B cell (primary cell): ENCODE measurements at regions not wholly inside any gene's neighbourhood (a gene's known extent, or its start where the extent isn't known, plus 50 kb on each side); places are given as distances from the start of the nearest gene placed in this dataset.

Source experiments
- ATAC-seq: fragments of 200-7000 bp; cut with Tn5 transposase; one replicate; pipeline ENCODE4 v1.10.0; 2021; ENCODE audit warnings: low read depth, mild to moderate bottlenecking, moderate number of reproducible peaks, moderate library complexity
- CTCF ChIA-PET: fragments of 350-600 bp; sonication (Branson Sonifier 250); formaldehyde crosslinking; loops from one replicate; lab custom pipeline; 2021; ENCODE audit warnings: antibody characterized with exemption, inconsistent platforms; lab: Charles Lee
- POLR2A ChIA-PET: fragments of 350-600 bp; sonication (Branson Sonifier 250); formaldehyde crosslinking; loops from one replicate; lab custom pipeline; 2021; ENCODE audit warnings: antibody characterized with exemption; lab: Charles Lee
- DNase-seq: peaks from one replicate; pipeline ENCODE4 v3.0.0; 2013
- H2AFZ ChIP-seq: 2 replicates; pipeline ENCODE4 v1.6.1; 2012; ENCODE audit warnings: mild to moderate bottlenecking, low read depth, low read length; ENCODE audit not compliant: insufficient read depth, poor library complexity, severe bottlenecking
- H3K27ac ChIP-seq, 2 donors: 1 replicate in 1 of 2; 2 replicates in 1 of 2; pipeline ENCODE4 v1.5.1; 2012 to 2013; ENCODE audit warnings: low read length in 2 of 2, mild to moderate bottlenecking in 2 of 2, moderate library complexity in 1 of 2
- H3K27me3 ChIP-seq, 4 experiments: fragments of 200-600 bp in 1 of 4; sonication (generic) in 1 of 4; replicated peaks in 1 of 4; 1 replicate in 2 of 4; 2 replicates in 2 of 4; pipeline versions ENCODE4 v1.6.1 to v1.7.0; 2013 to 2016; ENCODE audit warnings: low read length in 3 of 4, mild to moderate bottlenecking in 2 of 4, mixed read lengths in 1 of 4, moderate library complexity in 1 of 4; ENCODE audit not compliant: insufficient read depth in 4 of 4, control insufficient read depth in 3 of 4; ENCODE audit errors: control extremely low read depth in 1 of 4
- H3K36me3 ChIP-seq, 2 experiments: replicated peaks in 1 of 2; 1 replicate in 1 of 2; 2 replicates in 1 of 2; pipeline versions ENCODE4 v1.6.1 to v1.7.1; 2013; ENCODE audit warnings: low read length in 1 of 2; ENCODE audit not compliant: insufficient read depth in 2 of 2, control insufficient read depth in 1 of 2; ENCODE audit errors: control extremely low read depth in 1 of 2, extremely low read depth in 1 of 2
- H3K4me1 ChIP-seq, 2 donors: fragments of 200-600 bp in 1 of 2; sonication (generic) in 1 of 2; 1 replicate in 1 of 2; 2 replicates in 1 of 2; pipeline versions ENCODE4 v1.5.1 to v1.6.1; 2013 to 2017; ENCODE audit warnings: low read length in 2 of 2; ENCODE audit not compliant: control insufficient read depth in 2 of 2, insufficient read depth in 2 of 2
- H3K4me2 ChIP-seq: replicated peaks from 2 replicates; pipeline ENCODE3; 2012; ENCODE audit warnings: mild to moderate bottlenecking, low read depth, low read length; ENCODE audit not compliant: poor library complexity, severe bottlenecking
- H3K4me3 ChIP-seq, 5 experiments: fragments of 200-600 bp in 1 of 5; sonication (generic) in 1 of 5; 1 replicate in 3 of 5; 2 replicates in 2 of 5; pipeline versions ENCODE4 v1.5.1 to v1.7.0; 2011 to 2016; ENCODE audit warnings: low read length in 4 of 5, mild to moderate bottlenecking in 4 of 5, low read depth in 2 of 5, control low read depth in 1 of 5, moderate library complexity in 1 of 5; ENCODE audit not compliant: insufficient read depth in 1 of 5; ENCODE audit errors: control extremely low read depth in 1 of 5, extremely low read depth in 1 of 5
- H3K79me2 ChIP-seq: fragments of 200-600 bp; sonication (generic); one replicate; pipeline ENCODE4 v1.6.0; 2016; ENCODE audit warnings: low read length; ENCODE audit not compliant: control insufficient read depth, insufficient read depth
- H3K9ac ChIP-seq: fragments of 200-600 bp; sonication (generic); 2 replicates; pipeline ENCODE4 v1.6.1; 2017; ENCODE audit warnings: mild to moderate bottlenecking, low read length, moderate library complexity
- H3K9me3 ChIP-seq, 3 donors: one replicate each; pipeline versions ENCODE4 v1.6.1 to v1.7.1; 2013; ENCODE audit warnings: low read length in 2 of 3; ENCODE audit not compliant: control insufficient read depth in 2 of 3, insufficient read depth in 1 of 3; ENCODE audit errors: control extremely low read depth in 1 of 3
- H4K20me1 ChIP-seq: 2 replicates; pipeline ENCODE4 v1.6.0; 2012; ENCODE audit warnings: mild to moderate bottlenecking, low read length; ENCODE audit not compliant: insufficient read depth, control insufficient read depth, poor library complexity, severe bottlenecking
- H3K27ac Mint-ChIP-seq: one replicate; pipeline ENCODE4 v1.8.0; 2021; ENCODE audit warnings: mixed read lengths
- H3K27me3 Mint-ChIP-seq: one replicate; pipeline ENCODE4 v1.8.0; 2021; ENCODE audit warnings: mixed read lengths
- H3K4me1 Mint-ChIP-seq: one replicate; pipeline ENCODE4 v1.8.0; 2021; ENCODE audit warnings: mixed read lengths
- H3K4me3 Mint-ChIP-seq: one replicate; pipeline ENCODE4 v1.8.0; 2021; ENCODE audit warnings: mixed read lengths
- H3K9me3 Mint-ChIP-seq: one replicate; pipeline ENCODE4 v1.8.0; 2022; ENCODE audit warnings: mixed read lengths; ENCODE audit not compliant: insufficient read depth
- CTCF ChIP-seq: fragments of 200-600 bp; IDR thresholded peaks from one replicate; pipeline ENCODE4 v1.8.0; 2022; ENCODE audit warnings: antibody characterized with exemption, mild to moderate bottlenecking
- EZH2 ChIP-seq: IDR thresholded peaks from 2 replicates; pipeline ENCODE4 v1.6.1; 2012; ENCODE audit warnings: borderline replicate concordance, low read depth, mild to moderate bottlenecking, moderate library complexity, low read length; ENCODE audit not compliant: insufficient read depth, poor library complexity, severe bottlenecking
- WGBS: methylation state at CpG from one replicate; pipeline ENCODE4 v1.1.5; 2013; ENCODE audit warnings: missing lambda C conversion rate; ENCODE audit not compliant: insufficient coverage; 5-methylcytosine and 5-hydroxymethylcytosine counted together
- intact Hi-C: fragments of 100-400 bp; cut with micrococcal nuclease; formaldehyde crosslinking; loops from one replicate; pipeline ENCODE4 v1.10.0; 2022

- H3K9me3 ChIP-seq: no peaks in the 10 kb centered on the region
- no peak for TF ChIP-seq EZH2
- no peak for TF ChIP-seq CTCF
- intact Hi-C loops: no loop called here
- no peaks in the 10 kb centered on the region for H3K4me1 ChIP-seq
- Mint-ChIP-seq H3K9me3 (no peaks in the 10 kb centered on the region), H3K4me3 (no peak overlapping the region), H3K27ac (no peak overlapping the region), H3K4me1 (no peaks in the 10 kb centered on the region), H3K27me3 (no peaks in the 10 kb centered on the region)
- no peak overlapping the region for H3K9ac ChIP-seq
- H3K79me2 ChIP-seq: no peaks in the 10 kb centered on the region
- DNase-seq (no peak), ATAC-seq (no peak)
- WGBS: no CpG with 5 or more reads among the region's 2 CpGs
- no peak overlapping the region for H3K4me3 ChIP-seq
- no peaks in the 10 kb centered on the region for H4K20me1 ChIP-seq
- no peaks in the 10 kb centered on the region for H3K36me3 ChIP-seq
- no peaks in the 10 kb centered on the region for H3K27me3 ChIP-seq
- ChIA-PET CTCF (no interaction called here), POLR2A (no interaction called here)
- no peak overlapping the region for H3K27ac ChIP-seq
- no peak overlapping the region for H3K4me2 ChIP-seq
- no peak overlapping the region for H2AFZ ChIP-seq
Measured at GRCh38 chr4:84441758-84442377, 57.2 kb downstream of the NKX6-1 start.

- H3K4me1 Mint-ChIP-seq: no peaks in the 10 kb centered on the region
- H3K27me3 Mint-ChIP-seq: no peaks in the 10 kb centered on the region
- Histone ChIP-seq H3K4me2 (no peak overlapping the region), H3K9me3 (no peaks in the 10 kb centered on the region), H3K27ac (no peak overlapping the region), H3K4me3 (no peak overlapping the region), H2AFZ (no peak overlapping the region), H4K20me1 (no peaks in the 10 kb centered on the region), H3K4me1 (no peaks in the 10 kb centered on the region), H3K27me3 (no peaks in the 10 kb centered on the region), H3K79me2 (no peaks in the 10 kb centered on the region), H3K9ac (no peak overlapping the region), H3K36me3 (no peaks in the 10 kb centered on the region)
- intact Hi-C loops: no loop called here
- no peak for ATAC-seq
- no peak for DNase-seq
- POLR2A ChIA-PET: no interaction called here
- CTCF ChIA-PET: no interaction called here
- H3K27ac Mint-ChIP-seq: no peak overlapping the region
- no CpG with 5 or more reads among the region's 3 CpGs for WGBS
- no peaks in the 10 kb centered on the region for H3K9me3 Mint-ChIP-seq
- TF ChIP-seq EZH2: no peak
- TF ChIP-seq CTCF: no peak
- no peak overlapping the region for H3K4me3 Mint-ChIP-seq
Measured at GRCh38 chr4:84439996-84440395, 59.1 kb downstream of the NKX6-1 start.
